ENCODE measurements at regions not wholly inside any gene's neighbourhood (a gene's known extent, or its start where the extent isn't known, plus 50 kb on each side); places are given as distances from the start of the nearest gene placed in this dataset.

DNA sequence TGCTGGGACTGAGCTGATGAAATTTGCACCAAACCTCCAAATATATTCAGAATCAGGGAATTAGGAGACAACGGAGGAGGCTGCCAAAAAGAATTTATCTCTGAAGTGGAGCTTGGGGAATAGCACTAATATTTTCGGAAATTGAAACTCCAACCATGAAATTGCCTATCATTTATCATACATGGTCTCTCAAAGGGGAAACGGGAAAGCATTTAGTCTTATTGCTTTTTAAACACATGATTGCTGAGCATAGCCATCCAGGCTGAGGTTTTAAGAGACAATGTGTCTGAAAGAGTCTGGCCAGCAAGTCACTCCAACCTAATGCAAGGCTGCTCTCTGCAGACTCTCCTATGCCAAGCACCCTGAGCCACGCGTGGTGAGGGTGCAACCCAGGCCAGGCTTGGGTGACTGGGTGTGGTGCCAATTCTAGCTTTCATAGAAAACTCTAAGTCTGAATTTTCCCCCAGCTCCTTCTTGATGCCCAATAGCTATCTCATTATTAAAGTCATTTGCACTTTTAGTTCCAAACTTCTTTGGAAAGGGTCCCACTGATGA is 200.2 kb downstream of the RPLP1 start:
- DNase-seq (ENCODE audit: low read depth in 2 of 2, low spot score in 1 of 2), result no peak

DNA sequence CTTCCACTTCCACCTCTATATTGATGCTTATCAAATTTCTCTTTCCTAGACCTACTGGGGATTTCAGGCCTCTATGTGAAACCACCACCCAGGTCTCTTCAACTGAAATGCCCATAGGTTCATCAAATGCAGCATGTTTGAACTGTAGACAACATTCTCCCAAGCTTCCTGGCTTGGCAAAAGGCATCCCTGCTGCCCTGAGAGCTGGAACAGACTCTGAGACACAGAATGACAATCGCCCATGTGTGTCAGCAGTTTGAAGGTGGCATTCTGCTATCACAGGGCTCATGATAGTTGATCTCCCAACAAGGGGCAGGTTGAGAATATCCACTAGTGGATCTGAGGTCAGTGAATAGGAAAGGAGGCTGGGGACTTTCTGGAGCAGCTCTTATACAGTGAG is 200.7 kb downstream of the RPLP1 start:
- no peak for DNase-seq (ENCODE audit: low read depth in 2 of 2, low spot score in 1 of 2)

GRCh38 chr15:69653846-69654245 is 201.2 kb downstream of the RPLP1 start:
- DNase-seq (ENCODE audit: low read depth in 2 of 2, low spot score in 1 of 2), result no peak

DNA sequence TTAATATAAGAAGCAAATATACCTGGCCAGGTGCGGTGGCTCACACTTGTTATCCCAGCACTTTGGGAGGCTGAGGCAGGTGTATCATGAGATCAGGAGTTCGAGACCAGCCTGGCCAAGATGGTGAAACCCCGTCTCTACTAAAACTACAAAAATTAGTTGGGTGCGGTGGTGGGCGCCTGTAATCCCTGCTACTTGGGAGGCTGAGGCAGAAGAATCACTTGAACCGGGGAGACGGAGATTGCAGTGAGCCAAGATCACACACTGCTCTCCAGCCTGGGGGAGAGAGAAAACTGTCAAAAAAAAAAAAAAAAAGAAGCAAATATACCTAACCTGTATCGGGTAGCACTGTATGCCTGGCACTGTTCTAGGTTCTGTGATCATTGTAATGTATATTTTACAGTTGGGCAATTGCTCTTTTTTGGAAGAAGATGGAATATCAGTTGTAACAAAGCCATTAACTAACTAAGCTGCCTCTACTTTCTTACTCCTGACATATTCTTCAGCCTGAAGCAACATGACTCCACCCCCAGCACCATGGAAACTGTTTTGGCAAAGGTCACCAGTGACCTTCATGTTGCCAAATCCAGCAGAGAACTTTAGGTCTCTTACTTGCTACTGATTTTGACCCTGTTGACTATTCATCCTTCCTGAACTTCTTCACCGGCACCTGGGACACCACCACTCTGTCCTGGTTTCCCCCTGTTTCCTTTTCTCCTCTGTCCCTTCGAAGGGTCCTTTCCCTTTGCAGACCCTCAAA is 203.8 kb downstream of the RPLP1 start:
- DNase-seq (ENCODE audit: low read depth in 2 of 2, low spot score in 1 of 2), result no peak

GRCh38 chr15:69657626-69658025 is 205.0 kb downstream of the RPLP1 start:
- DNase-seq (ENCODE audit: low read depth in 2 of 2, low spot score in 1 of 2), result no peak

GRCh38 chr15:69658411-69658945 is 205.9 kb downstream of the RPLP1 start:
- no peak for DNase-seq (ENCODE audit: low read depth in 2 of 2, low spot score in 1 of 2)

DNA sequence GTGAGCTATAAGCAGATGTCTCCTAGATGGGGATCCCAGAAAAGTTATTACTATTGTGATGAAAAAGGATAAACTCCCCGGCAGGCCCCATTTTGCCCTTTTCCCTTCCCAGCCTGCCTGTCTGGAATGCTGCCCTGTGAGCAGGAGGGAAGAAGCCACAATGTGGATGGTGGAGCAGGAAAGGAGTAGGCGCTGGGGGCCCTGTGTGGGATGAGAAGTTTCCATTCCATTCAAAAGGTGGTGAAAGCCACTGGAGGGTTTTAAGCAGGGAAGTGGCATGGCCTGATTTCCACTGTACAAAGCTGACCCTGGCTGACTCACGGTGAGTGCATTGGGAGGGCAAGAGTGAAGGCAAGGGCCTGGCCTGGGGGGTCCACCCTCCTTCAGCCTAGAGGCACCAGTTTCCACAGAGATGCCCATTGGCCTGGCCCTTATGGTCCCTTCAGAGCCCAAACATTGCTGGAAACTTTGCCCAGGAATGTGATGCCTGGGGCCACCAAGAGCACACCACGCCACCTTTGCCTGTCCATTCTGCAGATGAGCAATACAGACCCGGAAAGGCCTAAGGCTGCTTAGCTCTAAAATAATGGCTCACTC is 206.9 kb downstream of the RPLP1 start:
- no peak for DNase-seq (ENCODE audit: low read depth in 2 of 2, low spot score in 1 of 2)

DNA sequence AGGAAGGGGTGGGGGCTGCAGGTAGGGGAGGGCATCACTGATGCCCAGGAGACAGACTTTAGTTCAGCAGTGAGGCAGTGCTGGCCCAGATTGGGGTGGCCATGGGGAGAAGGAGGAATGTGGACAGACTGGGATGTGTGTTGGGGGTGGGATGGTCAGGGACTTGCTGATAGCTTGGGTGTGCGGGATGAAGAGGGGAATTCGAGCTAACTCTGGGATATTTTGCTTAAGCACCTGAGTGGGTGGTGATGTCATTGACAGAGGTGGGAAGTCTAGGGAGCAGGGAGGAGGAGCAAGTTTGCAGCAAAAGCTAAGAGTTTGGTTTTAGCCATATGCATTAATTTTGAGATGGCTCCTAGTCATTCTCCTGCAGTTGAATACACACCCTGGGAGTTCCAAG is 207.5 kb downstream of the RPLP1 start:
- no peak for DNase-seq (ENCODE audit: low read depth in 2 of 2, low spot score in 1 of 2)

- DNase-seq (ENCODE audit: low read depth in 2 of 2, low spot score in 1 of 2), result no peak
Observed at GRCh38 chr15:69660658-69661405, 208.2 kb downstream of the RPLP1 start.

- DNase-seq (ENCODE audit: low read depth in 2 of 2, low spot score in 1 of 2), result no peak
Observed at GRCh38 chr15:69661446-69661845, 208.8 kb downstream of the RPLP1 start.

- no peak for DNase-seq (ENCODE audit: low read depth in 2 of 2, low spot score in 1 of 2)
Observed at GRCh38 chr15:69661871-69662644, 209.4 kb downstream of the RPLP1 start.

GRCh38 chr15:69662645-69663000 is 210.0 kb downstream of the RPLP1 start:
- DNase-seq (ENCODE audit: low read depth in 2 of 2, low spot score in 1 of 2), result no peak

DNA sequence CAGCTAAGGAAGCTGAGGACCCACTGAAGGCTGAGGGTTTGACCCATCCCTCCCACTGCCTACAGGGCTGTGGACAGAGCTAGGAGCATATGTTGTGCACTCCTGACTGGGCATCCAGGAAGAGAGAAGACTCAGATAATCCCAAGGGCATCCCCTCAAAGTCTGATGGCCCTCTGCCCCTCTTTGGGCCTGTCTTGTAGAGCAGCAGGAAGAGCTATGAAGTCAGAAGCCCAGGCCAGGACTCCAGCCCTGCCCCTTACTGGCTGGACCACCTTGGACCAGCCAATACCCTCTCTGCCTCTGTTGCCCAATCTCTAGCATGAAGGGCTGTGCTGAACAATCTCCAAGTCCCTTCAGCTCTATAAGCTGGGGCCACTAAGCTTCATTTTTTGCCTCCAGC is 210.8 kb downstream of the RPLP1 start:
- no peak for DNase-seq (ENCODE audit: low read depth in 2 of 2, low spot score in 1 of 2)

GRCh38 chr15:69663982-69664381 is 211.4 kb downstream of the RPLP1 start:
- DNase-seq (ENCODE audit: low read depth in 2 of 2, low spot score in 1 of 2), result no peak

DNA sequence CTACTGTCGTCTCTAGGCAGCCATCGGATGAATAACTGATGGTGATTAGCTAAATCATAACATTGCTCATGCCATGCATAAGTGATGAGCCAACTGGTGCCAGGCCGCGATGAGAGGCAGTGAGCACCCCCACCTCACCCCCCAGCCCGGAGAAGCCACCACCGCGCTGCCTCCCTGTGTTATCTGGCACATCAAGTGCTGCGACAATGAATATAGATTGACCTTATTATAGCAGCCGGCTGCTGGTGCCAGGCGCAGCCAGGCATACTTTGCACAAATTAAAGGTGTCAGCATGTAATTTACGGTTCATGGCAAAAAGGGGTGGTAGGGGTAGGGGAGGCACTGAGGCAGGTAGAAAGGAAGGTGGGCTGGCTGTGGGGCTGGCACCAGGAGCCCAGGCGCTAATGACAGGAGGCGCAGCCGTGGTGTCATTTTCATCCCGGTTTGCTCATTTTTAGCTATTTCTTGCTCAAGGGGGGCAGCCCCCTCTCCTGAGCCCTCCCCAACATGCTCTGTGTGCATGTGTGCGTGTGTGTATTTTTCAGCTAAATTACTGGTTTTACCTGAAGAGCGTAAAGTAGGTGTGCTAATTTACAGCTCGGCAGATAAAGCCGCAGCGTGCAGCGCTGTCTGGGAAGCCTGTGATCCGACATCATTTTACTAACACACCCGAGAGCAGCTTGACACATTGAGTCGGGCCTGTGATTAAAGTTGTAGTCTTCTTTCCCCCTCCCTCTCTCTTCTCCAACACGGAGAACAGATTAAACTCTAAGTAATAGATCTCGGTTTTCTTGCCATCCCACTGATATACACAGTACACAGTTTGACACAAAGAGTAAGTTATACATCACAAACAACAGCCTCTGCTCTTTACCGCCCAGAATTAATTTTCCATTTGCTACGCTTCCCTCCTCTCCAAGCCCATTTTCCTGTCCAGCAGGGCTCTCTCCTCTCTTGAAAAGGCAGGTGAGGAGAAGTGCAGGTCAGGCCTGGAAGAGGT is 212.3 kb downstream of the RPLP1 start:
- no peak for DNase-seq (ENCODE audit: low read depth in 2 of 2, low spot score in 1 of 2)

- DNase-seq (ENCODE audit: low read depth in 2 of 2, low spot score in 1 of 2), result no peak
Observed at GRCh38 chr15:69665641-69666111, 213.1 kb downstream of the RPLP1 start.

DNA sequence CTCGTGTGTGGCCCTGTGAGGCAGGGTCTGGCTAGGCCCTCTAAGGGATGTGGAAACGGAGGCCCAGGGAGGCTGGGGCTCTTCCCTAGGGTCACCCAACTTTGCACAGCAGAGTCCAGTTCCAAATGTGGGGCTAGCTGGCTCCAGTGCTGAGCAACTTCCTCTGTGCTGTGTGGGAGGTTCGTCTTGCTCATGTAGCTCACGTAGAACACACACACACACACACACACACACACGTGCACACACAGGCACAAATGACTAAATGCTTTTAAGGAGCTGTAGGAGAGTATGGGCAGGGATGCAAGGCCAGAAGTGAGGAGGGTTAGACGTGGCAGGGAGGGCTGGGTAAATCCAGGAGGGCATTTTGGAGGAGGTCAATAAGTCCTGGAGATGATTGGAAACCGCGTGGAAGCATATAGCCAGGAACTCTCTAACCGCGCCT is 213.8 kb downstream of the RPLP1 start:
- DNase-seq (ENCODE audit: low read depth in 2 of 2, low spot score in 1 of 2), result no peak

DNA sequence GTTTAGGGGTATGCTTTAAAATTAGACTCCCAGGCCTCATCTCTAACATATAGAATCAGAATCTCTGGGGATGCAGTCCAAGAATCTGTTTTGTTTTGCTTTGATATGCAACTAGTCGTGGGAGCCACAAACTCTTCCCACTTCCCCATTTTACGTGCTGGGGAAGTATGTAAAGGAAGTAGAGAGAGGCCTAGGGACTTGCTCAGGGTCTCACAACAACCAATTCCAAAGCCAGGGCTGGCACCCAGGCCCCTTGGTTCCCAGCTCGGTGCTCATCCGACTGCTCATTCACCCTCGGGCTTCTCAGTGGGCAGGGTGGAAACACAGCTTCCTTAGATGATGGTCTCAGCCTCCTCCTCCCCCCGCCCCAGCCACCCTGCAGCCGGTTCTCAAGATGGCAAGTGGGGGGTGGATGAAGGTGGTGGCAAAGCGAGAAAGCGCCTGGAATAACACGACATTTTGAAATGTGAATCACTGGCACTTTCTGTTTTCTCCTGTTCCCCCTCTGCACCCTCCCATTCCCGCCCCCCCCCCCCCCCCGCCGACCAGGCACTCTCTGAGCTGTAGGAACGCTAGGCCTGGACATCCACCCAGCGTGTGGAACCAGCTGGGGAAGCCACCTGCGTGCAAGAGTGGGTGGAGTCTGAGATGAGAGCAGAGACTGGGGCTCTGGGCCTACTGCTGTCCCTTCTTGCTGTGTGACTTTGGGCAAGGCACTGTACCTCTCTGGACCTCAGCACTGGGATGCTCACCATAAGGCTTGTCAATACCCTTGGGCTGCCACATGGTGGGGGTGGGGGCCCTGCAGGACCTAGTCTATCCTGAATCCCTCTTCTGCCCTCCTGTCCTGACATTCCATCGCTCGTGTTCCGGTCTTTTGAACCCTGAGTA is 214.5 kb downstream of the RPLP1 start:
- no peak for DNase-seq (ENCODE audit: low read depth in 2 of 2, low spot score in 1 of 2)
